ENCODE measurements at regions not wholly inside any gene's neighbourhood (a gene's known extent, or its start where the extent isn't known, plus 50 kb on each side); places are given as distances from the start of the nearest gene placed in this dataset.

DNA sequence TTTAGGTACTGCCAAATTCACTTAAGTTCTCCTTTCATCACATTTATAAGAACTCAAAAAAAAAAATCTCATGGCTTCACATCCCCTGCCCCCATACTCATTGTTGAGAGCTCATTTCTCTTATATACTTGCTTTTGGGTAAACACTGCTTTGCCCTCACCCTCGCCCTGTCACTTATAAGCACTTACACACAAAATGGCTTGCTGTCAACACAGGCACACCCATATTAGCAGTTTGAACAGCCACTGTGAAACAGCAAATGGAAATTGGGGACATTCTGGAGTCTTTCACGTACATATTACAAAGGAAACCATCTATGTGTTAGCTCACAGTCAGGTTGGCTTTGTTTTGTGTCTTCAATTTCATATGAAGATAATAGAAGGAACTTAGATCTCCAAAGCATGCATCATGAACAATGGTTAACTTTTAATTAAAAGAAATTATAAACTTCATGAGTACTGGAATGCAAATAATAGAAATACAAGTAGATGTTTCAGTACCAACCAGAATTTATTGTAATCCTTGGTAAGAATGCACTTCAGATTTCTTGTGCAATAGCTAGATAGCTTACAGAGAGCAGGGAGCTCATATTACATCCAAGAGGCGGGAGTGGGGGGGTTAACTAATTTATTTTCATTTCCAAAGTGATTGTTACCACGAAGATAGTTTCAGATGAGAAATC, 272.2 kb downstream of the ALG10B start:
- no peak for TF ChIP-seq SP1 (CRISPR knock-in tag; IDR thresholded peaks at IDR 0.05)
- no peak for TF ChIP-seq TGIF2 (CRISPR knock-in tag; IDR thresholded peaks at IDR 0.05)
- TF ChIP-seq, protein P1, sequence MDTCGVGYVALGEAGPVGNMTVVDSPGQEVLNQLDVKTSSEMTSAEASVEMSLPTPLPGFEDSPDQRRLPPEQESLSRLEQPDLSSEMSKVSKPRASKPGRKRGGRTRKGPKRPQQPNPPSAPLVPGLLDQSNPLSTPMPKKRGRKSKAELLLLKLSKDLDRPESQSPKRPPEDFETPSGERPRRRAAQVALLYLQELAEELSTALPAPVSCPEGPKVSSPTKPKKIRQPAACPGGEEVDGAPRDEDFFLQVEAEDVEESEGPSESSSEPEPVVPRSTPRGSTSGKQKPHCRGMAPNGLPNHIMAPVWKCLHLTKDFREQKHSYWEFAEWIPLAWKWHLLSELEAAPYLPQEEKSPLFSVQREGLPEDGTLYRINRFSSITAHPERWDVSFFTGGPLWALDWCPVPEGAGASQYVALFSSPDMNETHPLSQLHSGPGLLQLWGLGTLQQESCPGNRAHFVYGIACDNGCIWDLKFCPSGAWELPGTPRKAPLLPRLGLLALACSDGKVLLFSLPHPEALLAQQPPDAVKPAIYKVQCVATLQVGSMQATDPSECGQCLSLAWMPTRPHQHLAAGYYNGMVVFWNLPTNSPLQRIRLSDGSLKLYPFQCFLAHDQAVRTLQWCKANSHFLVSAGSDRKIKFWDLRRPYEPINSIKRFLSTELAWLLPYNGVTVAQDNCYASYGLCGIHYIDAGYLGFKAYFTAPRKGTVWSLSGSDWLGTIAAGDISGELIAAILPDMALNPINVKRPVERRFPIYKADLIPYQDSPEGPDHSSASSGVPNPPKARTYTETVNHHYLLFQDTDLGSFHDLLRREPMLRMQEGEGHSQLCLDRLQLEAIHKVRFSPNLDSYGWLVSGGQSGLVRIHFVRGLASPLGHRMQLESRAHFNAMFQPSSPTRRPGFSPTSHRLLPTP (IDR thresholded peaks at IDR 0.05; ENCODE audit: borderline replicate concordance, extremely low read depth, insufficient read length), result no peak
- TF ChIP-seq KLF16 (IDR thresholded peaks at IDR 0.05), result no peak
- TF ChIP-seq, protein P2, sequence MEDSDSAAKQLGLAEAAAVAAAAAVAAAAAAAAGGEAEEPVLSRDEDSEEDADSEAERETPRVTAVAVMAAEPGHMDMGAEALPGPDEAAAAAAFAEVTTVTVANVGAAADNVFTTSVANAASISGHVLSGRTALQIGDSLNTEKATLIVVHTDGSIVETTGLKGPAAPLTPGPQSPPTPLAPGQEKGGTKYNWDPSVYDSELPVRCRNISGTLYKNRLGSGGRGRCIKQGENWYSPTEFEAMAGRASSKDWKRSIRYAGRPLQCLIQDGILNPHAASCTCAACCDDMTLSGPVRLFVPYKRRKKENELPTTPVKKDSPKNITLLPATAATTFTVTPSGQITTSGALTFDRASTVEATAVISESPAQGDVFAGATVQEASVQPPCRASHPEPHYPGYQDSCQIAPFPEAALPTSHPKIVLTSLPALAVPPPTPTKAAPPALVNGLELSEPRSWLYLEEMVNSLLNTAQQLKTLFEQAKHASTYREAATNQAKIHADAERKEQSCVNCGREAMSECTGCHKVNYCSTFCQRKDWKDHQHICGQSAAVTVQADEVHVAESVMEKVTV (CRISPR knock-in tag; IDR thresholded peaks at IDR 0.05), result no peak
- TF ChIP-seq ARHGAP35 (IDR thresholded peaks at IDR 0.05; ENCODE audit: partially characterized antibody), result no peak
- no peak for TF ChIP-seq PHTF2 (CRISPR knock-in tag; IDR thresholded peaks at IDR 0.05)
- TF ChIP-seq LCOR (CRISPR knock-in tag; IDR thresholded peaks at IDR 0.05), result no peak
- no peak for TF ChIP-seq ZNF780A (CRISPR knock-in tag; IDR thresholded peaks at IDR 0.05)
